ENCODE measurements at regions not wholly inside any gene's neighbourhood (a gene's known extent, or its start where the extent isn't known, plus 50 kb on each side); places are given as distances from the start of the nearest gene placed in this dataset.
"Not testable (repeated sequence)": the region's sequence is repeated elsewhere in the genome, so short reads cannot be mapped to it uniquely, and the experiment has no call there.

GRCh38 chr17:30700833-30701232 is 123.7 kb downstream of the CRLF3 start:
- not testable (repeated sequence) for H3K27me3 ChIP-seq, H3K9me3 ChIP-seq, H3K36me3 ChIP-seq, DNase-seq, H3K4me3 ChIP-seq

DNA sequence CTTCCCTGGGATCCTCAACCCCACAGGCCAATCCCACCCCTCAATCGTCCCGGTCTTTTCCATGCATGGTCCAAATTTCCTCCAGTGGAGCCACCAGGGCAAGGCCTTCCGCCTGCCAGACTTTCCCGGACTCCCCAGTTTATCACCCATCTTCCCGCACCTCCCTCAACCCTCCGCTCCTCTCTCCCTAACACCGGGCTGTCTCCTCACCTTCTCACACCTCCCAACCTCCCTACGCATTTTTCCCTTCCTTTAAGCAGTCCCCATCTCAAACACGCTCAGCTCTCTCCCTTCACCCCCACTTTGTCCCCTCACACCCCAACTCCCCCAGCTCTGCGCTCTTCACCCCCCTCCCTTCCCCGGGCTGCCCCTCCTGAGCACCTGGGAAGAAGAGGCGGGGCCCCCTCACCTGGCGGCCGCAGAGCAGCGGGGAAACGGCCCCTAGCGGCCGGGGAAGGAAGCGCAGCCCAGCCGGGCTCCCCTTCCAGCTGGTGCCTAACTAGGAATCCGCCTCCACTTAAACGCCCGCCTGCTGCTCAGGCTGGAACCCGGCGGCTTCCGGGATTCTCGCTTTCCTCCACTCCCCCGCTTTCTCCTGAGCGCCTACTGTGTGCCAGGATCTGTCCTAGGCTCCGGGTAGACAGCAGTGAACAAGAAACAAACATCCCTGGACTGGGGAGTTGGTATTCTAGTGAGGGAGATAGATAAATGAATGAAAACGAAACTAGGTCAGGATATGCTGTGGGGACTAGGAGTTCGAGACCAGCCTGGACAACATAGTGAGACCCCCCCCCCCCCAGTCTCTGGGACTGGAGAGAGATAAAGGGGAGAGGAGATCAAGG is 126.7 kb downstream of the CRLF3 start:
- H3K4me3 ChIP-seq = peak overlapping the region; percentile 48
- not testable (repeated sequence) for H3K27me3 ChIP-seq, H3K36me3 ChIP-seq, H3K9me3 ChIP-seq
- peak; percentile 70 for DNase-seq

GRCh38 chr17:30696234-30696633 is 128.3 kb downstream of the CRLF3 start:
- Histone ChIP-seq H3K9me3 (no peaks in the 10 kb centered on the region), H3K36me3 (no peaks in the 10 kb centered on the region), H3K4me3 (no peak overlapping the region), H3K27me3 (no peaks in the 10 kb centered on the region)
- no peak for DNase-seq

GRCh38 chr17:30695265-30695811 is 129.2 kb downstream of the CRLF3 start:
- not testable (repeated sequence) for H3K9me3 ChIP-seq, H3K27me3 ChIP-seq, H3K4me3 ChIP-seq, H3K36me3 ChIP-seq
- peak; percentile 73 for DNase-seq

GRCh38 chr17:30693772-30694171 is 130.7 kb downstream of the CRLF3 start:
- not testable (repeated sequence) for H3K4me3 ChIP-seq, H3K27me3 ChIP-seq, H3K36me3 ChIP-seq, DNase-seq, H3K9me3 ChIP-seq

DNA sequence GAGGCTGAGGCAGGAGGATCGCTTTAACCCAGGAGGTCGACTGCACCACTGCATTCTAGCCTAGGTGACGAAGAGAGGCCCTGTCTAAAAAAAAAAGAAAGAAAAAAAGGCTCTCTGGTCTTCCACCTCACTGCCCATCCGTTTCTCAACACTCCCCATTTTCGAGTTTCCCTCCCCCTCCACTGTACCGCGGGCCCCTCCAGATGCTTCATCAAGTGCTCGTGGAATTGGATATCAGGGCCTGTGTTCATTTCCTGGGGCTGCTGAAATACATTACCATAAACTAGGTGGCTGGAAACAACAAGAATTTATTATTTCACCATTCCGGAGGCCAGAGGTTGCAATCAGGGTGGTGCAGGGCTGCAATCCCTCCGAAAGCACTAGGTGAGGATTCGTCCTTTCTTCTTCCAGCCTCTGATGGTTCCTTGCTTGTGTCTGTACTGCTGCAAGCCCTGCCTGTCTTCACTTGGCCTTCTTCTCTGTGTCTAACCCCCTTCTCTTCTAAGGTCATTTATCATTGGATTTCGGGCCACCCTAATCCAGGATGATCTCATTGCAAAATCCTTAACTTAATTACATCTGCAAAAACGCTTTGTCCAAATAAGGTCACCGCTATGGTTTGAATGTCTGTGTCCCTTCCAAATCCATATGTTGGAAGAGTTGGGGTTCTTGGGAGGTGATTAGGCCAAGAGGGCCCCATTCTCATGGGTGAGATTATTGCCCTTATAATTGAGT is 135.1 kb downstream of the CRLF3 start:
- DNase-seq, H3K36me3 ChIP-seq, H3K4me3 ChIP-seq, H3K27me3 ChIP-seq, H3K9me3 ChIP-seq: not testable (repeated sequence)

- H3K36me3 ChIP-seq, DNase-seq, H3K9me3 ChIP-seq, H3K4me3 ChIP-seq, H3K27me3 ChIP-seq: not testable (repeated sequence)
These were observed 137.7 kb downstream of the CRLF3 start for GRCh38 chr17:30686538-30687479.

GRCh38 chr17:30682280-30682679 is 142.2 kb downstream of the CRLF3 start:
- not testable (repeated sequence) for H3K4me3 ChIP-seq, H3K36me3 ChIP-seq, H3K9me3 ChIP-seq, DNase-seq, H3K27me3 ChIP-seq

- H3K27me3 ChIP-seq, DNase-seq, H3K4me3 ChIP-seq, H3K9me3 ChIP-seq, H3K36me3 ChIP-seq: not testable (repeated sequence)
These were observed 143.8 kb downstream of the CRLF3 start for GRCh38 chr17:30680681-30681080.

GRCh38 chr17:30677550-30678249 is 146.8 kb downstream of the CRLF3 start:
- no peak for DNase-seq
- H3K36me3 ChIP-seq = no peaks in the 10 kb centered on the region
- H3K9me3 ChIP-seq = peaks cover 5% of the 10 kb centered on the region
- H3K4me3 ChIP-seq = no peak overlapping the region
- no peaks in the 10 kb centered on the region for H3K27me3 ChIP-seq

GRCh38 chr17:30675777-30676492 is 148.6 kb downstream of the CRLF3 start:
- DNase-seq, H3K27me3 ChIP-seq, H3K4me3 ChIP-seq, H3K9me3 ChIP-seq, H3K36me3 ChIP-seq: not testable (repeated sequence)

DNA sequence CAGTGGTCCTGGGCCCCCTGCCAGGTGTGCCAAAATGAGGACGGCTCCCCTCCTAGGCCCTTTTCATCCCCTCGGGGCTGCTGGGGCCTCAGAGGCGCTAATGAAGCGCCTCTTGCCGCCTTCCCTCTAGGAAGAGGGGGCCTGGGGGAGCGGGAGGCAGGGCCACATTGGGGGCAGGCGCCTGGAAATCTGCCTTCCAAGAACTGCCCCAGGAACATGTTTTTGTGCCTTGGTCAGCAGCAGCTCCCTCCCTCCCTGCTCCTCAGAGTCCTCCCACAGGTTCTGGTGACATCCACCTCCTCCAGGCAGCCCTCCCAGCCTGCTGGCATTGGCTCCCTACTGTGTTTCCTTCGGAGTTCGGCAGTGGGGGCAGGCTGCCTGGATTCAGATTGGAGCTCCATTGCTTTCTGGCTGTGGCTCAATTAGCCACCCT is 155.3 kb downstream of the CRLF3 start:
- H3K9me3 ChIP-seq, H3K4me3 ChIP-seq, H3K36me3 ChIP-seq, H3K27me3 ChIP-seq, DNase-seq: not testable (repeated sequence)

- H3K9me3 ChIP-seq, DNase-seq, H3K27me3 ChIP-seq, H3K36me3 ChIP-seq, H3K4me3 ChIP-seq: not testable (repeated sequence)
These were observed 155.9 kb downstream of the CRLF3 start for GRCh38 chr17:30668360-30669181.

- peak overlapping the region; percentile 47 for H3K4me3 ChIP-seq
- not testable (repeated sequence) for H3K36me3 ChIP-seq, H3K27me3 ChIP-seq, H3K9me3 ChIP-seq
- peak; percentile 84 for DNase-seq
These were observed 156.7 kb downstream of the CRLF3 start for GRCh38 chr17:30667657-30668359.
